Epithelial cell of esophagus (primary cell): ENCODE measurements at regions not wholly inside any gene's neighbourhood (a gene's known extent, or its start where the extent isn't known, plus 50 kb on each side); places are given as distances from the start of the nearest gene placed in this dataset.
"Not testable (repeated sequence)": the region's sequence is repeated elsewhere in the genome, so short reads cannot be mapped to it uniquely, and the experiment has no call there.

Experiments used
- DNase-seq: peaks from one replicate; pipeline ENCODE4 v3.0.0; 2010; ENCODE audit warnings: low read depth
- H3K4me3 ChIP-seq: 2 replicates; pipeline ENCODE4 v1.5.1; 2011; ENCODE audit warnings: mild to moderate bottlenecking, low read length, control low read depth
- TF ChIP-seq, protein P1 (sequence below): IDR thresholded peaks from 2 replicates; pipeline ENCODE4 v1.5.1; 2011; ENCODE audit warnings: low read depth, mild to moderate bottlenecking, low read length, control low read depth, inconsistent platforms; ENCODE audit not compliant: insufficient read depth; ENCODE audit errors: missing control alignments

DNA sequence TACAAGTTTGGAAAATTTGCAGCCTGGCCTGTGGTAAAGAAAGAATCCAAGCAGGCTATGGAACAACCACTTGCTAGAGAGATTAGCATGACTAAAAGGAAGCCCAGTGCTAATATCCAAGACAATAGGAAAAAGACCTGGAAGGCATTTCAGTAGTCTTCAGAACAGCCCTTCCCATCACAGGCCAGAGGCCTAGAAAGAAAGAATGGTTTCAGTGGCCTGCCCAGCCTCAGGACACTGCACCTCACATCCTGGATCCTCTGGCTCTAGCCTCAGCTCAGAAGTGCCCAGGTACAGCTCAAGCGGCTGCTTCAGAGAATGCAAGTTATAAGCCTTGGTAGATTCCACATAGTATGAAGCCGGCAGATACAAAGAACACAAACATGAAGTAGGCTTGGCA, 449.8 kb upstream of the AR start:
- TF ChIP-seq, protein P1, sequence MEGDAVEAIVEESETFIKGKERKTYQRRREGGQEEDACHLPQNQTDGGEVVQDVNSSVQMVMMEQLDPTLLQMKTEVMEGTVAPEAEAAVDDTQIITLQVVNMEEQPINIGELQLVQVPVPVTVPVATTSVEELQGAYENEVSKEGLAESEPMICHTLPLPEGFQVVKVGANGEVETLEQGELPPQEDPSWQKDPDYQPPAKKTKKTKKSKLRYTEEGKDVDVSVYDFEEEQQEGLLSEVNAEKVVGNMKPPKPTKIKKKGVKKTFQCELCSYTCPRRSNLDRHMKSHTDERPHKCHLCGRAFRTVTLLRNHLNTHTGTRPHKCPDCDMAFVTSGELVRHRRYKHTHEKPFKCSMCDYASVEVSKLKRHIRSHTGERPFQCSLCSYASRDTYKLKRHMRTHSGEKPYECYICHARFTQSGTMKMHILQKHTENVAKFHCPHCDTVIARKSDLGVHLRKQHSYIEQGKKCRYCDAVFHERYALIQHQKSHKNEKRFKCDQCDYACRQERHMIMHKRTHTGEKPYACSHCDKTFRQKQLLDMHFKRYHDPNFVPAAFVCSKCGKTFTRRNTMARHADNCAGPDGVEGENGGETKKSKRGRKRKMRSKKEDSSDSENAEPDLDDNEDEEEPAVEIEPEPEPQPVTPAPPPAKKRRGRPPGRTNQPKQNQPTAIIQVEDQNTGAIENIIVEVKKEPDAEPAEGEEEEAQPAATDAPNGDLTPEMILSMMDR, result no peak
- H3K4me3 ChIP-seq, result no peak overlapping the region
- DNase-seq, result no peak

GRCh38 chrX:67050760-67051159, 411.9 kb upstream of the EDA2R start:
- H3K4me3 ChIP-seq, result no peak overlapping the region
- no peak for DNase-seq
- TF ChIP-seq, protein P1, result no peak

DNA sequence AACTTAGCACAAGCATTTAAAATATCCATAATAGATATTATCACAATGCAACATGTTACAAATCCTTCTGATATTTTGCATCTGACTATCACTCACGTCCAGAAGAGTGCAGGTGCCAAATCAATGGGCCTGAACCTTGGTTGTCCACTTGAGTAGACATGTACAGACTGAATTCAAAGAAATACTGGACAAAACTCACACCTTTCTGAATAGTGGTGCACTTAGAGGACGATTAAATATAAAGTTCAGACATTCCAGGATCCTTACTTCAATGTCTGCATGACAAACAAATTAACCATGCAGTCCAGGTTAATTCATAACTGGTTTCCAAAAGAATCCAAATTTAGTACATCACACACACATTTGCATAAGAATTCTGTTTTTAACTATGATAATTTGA, 406.0 kb upstream of the EDA2R start:
- TF ChIP-seq, protein P1, result no peak
- DNase-seq, result no peak
- no peak overlapping the region for H3K4me3 ChIP-seq

GRCh38 chrX:67044029-67044653, 405.3 kb upstream of the EDA2R start:
- TF ChIP-seq, protein P1, result no peak
- no peak for DNase-seq
- no peak overlapping the region for H3K4me3 ChIP-seq

GRCh38 chrX:67004451-67004850, 365.6 kb upstream of the EDA2R start:
- TF ChIP-seq, protein P1, result no peak
- no peak overlapping the region for H3K4me3 ChIP-seq
- DNase-seq, result no peak

GRCh38 chrX:66994729-66995128, 355.9 kb upstream of the EDA2R start:
- no peak for DNase-seq
- no peak overlapping the region for H3K4me3 ChIP-seq
- TF ChIP-seq, protein P1, result no peak

GRCh38 chrX:66992077-66992476, 353.2 kb upstream of the EDA2R start:
- DNase-seq, H3K4me3 ChIP-seq: not testable (repeated sequence)
